Activated effector memory CD4-positive, alpha-beta T cell treated with Interleukin-2 at 50 U/mL for 16 hours (primary cell): ENCODE measurements at regions not wholly inside any gene's neighbourhood (a gene's known extent, or its start where the extent isn't known, plus 50 kb on each side); places are given as distances from the start of the nearest gene placed in this dataset.
A peak's percentile ranks its signal among the peaks of the same experiment; 100 is the strongest.
"Not testable (repeated sequence)": the region's sequence is repeated elsewhere in the genome, so short reads cannot be mapped to it uniquely, and the experiment has no call there.

ENCODE experiments used
- DNase-seq: peaks from one replicate; pipeline ENCODE4 v3.0.0-alpha.2; 2020

- no peak for DNase-seq
Observed at GRCh38 chr3:110248666-110249065, 823.0 kb upstream of the NECTIN3 start.

- DNase-seq = no peak
Observed at GRCh38 chr3:110253794-110254193, 817.8 kb upstream of the NECTIN3 start.

- DNase-seq = no peak
Observed at GRCh38 chr3:110254591-110254990, 817.0 kb upstream of the NECTIN3 start.

GRCh38 chr3:110261141-110261540 is 810.5 kb upstream of the NECTIN3 start:
- no peak for DNase-seq

- DNase-seq = no peak
Observed at GRCh38 chr3:110262896-110263295, 808.7 kb upstream of the NECTIN3 start.

GRCh38 chr3:110265302-110265701 is 806.3 kb upstream of the NECTIN3 start:
- DNase-seq = no peak

GRCh38 chr3:110267304-110267845 is 804.2 kb upstream of the NECTIN3 start:
- no peak for DNase-seq

GRCh38 chr3:110272525-110272924 is 799.1 kb upstream of the NECTIN3 start:
- no peak for DNase-seq

GRCh38 chr3:110291886-110292501 is 779.6 kb upstream of the NECTIN3 start:
- DNase-seq = no peak

- no peak for DNase-seq
Observed at GRCh38 chr3:110293660-110294059, 778.0 kb upstream of the NECTIN3 start.

GRCh38 chr3:110296885-110297284 is 774.7 kb upstream of the NECTIN3 start:
- DNase-seq = no peak

- DNase-seq = no peak
Observed at GRCh38 chr3:110301781-110302180, 769.8 kb upstream of the NECTIN3 start.

- no peak for DNase-seq
Observed at GRCh38 chr3:110307065-110307809, 764.4 kb upstream of the NECTIN3 start.

- DNase-seq = no peak
Observed at GRCh38 chr3:110311541-110311940, 760.1 kb upstream of the NECTIN3 start.

GRCh38 chr3:110314512-110315114 is 757.0 kb upstream of the NECTIN3 start:
- peak; percentile 16 for DNase-seq

- DNase-seq = no peak
Observed at GRCh38 chr3:110318108-110318507, 753.5 kb upstream of the NECTIN3 start.

- no peak for DNase-seq
Observed at GRCh38 chr3:110323349-110323748, 748.3 kb upstream of the NECTIN3 start.

- DNase-seq = no peak
Observed at GRCh38 chr3:110324171-110324705, 747.4 kb upstream of the NECTIN3 start.

GRCh38 chr3:110327870-110328269 is 743.7 kb upstream of the NECTIN3 start:
- no peak for DNase-seq

GRCh38 chr3:110331562-110331961 is 740.1 kb upstream of the NECTIN3 start:
- not testable (repeated sequence) for DNase-seq

- no peak for DNase-seq
Observed at GRCh38 chr3:110332629-110333028, 739.0 kb upstream of the NECTIN3 start.

GRCh38 chr3:110341047-110341446 is 730.6 kb upstream of the NECTIN3 start:
- DNase-seq = no peak

GRCh38 chr3:110343376-110343775 is 728.2 kb upstream of the NECTIN3 start:
- DNase-seq = no peak

- no peak for DNase-seq
Observed at GRCh38 chr3:110343945-110344344, 727.7 kb upstream of the NECTIN3 start.
